Dedifferentiated amniotic fluid mesenchymal stem cell (primary cell): ENCODE measurements at regions not wholly inside any gene's neighbourhood (a gene's known extent, or its start where the extent isn't known, plus 50 kb on each side); places are given as distances from the start of the nearest gene placed in this dataset.

Experiments used
- DNase-seq: peaks from one replicate; pipeline ENCODE4 v3.0.0-alpha.2; 2016; ENCODE audit errors: extremely low spot score

GRCh38 chr2:160672211-160672610, 178.6 kb upstream of the RBMS1 start:
- no peak for DNase-seq

- DNase-seq: no peak
Observed at GRCh38 chr2:160674146-160674750, 180.6 kb upstream of the RBMS1 start.

DNA sequence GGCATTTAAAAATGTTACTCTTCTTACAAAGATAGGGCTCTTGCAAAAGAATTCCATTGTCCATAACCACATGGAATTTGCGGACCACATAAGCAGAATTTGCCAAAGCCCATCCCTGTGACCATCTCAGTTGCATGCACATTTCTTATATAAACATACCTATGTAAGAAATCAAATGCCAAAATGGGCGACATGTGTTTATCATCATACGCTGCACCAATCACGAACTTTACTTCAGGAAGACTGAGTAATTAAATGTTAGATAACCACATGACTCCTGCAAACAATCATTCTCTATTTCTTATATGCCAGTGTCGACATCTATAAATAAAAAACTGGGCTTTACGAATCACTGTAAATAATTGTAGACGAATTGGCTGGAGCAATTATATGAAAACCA, 186.1 kb upstream of the RBMS1 start:
- DNase-seq: no peak

- no peak for DNase-seq
Observed at GRCh38 chr2:160680294-160680693, 186.7 kb upstream of the RBMS1 start.

DNA sequence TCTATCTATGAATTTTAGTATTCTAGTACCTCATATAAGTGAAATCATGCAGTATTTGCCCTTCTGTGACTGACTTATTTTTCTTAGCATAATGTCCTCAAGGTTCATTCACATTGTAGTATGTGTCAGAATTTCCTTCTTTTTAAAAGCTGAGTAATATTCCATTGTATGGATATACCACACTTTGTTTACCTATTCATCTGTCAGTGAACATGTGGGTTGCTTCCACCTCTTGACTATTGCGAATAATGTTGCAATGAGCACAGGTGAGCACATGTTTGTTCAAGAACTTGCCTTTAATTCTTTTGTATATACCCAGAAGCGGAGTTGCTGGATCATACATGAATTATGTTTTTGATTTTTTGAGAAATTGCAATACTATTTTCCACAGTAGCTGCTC, 187.4 kb upstream of the RBMS1 start:
- DNase-seq: no peak

DNA sequence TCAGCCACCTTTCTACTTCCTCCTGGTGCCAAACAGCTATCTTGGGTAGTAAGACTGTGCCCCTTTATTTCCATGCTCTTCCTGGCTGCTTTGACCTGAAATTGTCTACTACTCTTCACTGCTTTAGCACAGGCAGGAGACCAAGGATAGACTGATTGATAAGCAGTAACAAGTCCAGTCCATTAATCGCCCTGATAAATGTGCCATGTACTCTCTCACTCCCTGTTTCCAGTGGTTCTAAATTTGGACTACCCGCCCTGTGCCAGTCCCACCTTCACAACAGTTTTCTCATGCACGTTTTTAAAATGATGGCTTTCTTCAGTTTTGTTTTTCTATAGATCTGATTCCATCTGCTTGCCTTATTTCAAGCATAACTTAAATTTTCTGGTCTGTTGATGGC, 189.6 kb upstream of the RBMS1 start:
- no peak for DNase-seq

- DNase-seq: no peak
Observed at GRCh38 chr2:160687629-160688028, 194.0 kb upstream of the RBMS1 start.

GRCh38 chr2:160689441-160689840, 195.8 kb upstream of the RBMS1 start:
- DNase-seq: no peak

DNA sequence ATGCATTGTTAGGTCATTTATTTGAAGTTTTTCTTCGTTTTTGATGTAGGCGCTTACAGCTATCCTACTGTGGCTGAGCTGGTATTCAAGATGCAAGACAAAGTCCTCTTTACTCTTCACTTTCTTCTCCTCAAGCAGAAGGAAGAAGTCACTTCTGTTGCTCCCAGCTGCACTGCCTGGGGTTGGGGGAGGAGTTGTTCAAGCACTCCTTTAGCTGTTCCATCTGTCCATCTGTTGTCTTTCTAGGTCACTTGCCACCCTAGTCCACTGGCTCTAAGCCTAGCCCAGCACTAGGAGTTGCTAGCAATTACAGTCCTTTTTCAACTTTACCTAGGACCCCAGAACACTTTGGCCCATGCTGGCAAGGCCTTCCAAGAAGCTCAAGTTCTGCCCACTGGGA, 200.6 kb upstream of the RBMS1 start:
- DNase-seq: no peak

DNA sequence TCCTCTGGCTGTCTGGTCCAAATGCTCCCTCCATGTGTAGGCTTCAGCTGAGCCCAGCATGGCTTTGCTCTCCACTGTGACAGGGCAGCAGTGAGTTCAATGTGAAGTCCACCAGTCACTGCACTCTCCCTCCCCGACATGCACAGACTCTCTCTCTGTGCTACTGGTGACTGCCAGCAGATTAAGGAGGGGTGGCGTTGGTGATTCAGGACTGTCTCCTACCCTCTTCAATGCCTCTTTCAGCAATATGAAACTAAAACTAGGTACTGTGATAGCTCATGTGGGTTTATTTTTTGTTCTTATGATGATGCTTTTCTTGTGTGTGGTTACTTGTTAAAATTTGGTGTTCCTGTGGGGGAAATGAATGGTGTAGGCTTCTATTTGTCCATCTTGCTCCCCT, 201.0 kb upstream of the RBMS1 start:
- no peak for DNase-seq

GRCh38 chr2:160695402-160696086, 201.9 kb upstream of the RBMS1 start:
- no peak for DNase-seq

GRCh38 chr2:160696087-160696452, 202.5 kb upstream of the RBMS1 start:
- DNase-seq: no peak

DNA sequence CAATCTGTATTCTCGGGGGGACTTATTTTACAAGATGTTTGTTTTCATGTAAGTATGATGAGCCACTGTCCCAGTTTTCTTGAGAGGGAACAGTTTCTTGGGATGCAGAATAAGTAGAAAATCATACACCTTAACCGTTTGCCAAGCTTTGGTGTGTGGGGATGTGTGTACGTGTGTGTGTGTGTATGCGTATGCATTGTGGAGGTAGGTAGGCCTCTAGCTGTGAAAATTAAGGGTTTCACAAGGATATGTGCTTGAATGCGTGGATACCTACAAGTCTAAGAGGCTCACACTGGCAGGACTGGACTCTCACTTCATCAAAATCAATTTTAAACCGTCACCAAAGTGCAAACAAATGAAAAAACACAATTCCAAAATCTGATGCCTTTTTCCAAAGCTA, 204.2 kb upstream of the RBMS1 start:
- no peak for DNase-seq

DNA sequence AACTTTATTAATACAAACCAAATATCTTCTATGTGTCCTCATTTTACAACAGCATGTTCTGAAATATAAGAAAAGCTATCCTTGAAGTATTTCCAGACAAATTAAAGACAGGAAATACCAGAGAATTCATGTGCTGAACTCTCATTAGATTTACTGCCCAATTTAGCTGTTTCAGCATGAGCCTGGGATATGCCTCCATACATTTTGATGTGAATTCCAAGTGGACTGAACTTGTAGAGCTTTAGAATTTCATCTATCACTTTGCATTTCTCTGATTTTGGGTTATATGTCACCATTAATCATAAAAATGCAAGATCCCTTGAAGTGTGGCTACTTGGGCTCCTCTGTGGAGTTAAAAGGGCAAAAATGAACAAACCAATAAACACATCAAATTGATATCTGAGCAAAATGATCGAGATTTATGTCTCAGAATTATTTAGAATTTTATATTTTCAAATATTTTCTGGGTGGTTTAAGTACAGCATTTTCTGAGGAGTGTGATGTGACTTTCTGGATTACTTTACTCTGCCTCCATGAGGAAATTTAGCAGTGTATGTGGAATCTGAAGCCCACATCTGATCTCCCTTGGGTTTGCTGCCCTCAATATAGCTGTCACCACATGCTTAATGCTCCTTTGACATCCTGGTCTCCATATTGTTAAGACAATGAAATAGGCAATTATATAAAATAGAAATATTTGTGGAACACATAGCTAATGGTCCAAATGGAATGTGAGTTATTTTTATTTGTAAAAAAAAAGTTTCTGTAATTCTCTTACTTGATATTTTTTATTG, 206.6 kb upstream of the RBMS1 start:
- no peak for DNase-seq

GRCh38 chr2:160701822-160702221, 208.2 kb upstream of the RBMS1 start:
- no peak for DNase-seq

DNA sequence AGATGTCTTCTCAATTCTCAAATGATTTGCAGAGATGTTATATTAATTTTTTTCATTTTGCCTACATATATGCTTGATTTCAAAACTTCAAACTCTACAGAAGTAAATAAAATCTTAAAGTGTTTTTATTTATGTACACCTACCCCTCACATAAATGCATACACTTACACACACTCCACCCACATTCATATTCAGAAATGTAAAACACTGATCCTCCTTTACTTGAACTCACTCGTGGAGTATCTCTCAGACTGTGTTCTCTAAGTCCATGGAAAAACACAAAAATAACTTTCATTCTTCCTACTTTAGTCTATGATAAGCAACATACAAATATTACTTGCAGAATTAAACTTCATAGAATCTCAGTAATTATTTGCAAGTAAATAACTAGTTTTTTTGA, 209.1 kb upstream of the RBMS1 start:
- no peak for DNase-seq

GRCh38 chr2:160703648-160704585, 210.3 kb upstream of the RBMS1 start:
- no peak for DNase-seq

- no peak for DNase-seq
Observed at GRCh38 chr2:160715428-160715827, 221.8 kb upstream of the RBMS1 start.

DNA sequence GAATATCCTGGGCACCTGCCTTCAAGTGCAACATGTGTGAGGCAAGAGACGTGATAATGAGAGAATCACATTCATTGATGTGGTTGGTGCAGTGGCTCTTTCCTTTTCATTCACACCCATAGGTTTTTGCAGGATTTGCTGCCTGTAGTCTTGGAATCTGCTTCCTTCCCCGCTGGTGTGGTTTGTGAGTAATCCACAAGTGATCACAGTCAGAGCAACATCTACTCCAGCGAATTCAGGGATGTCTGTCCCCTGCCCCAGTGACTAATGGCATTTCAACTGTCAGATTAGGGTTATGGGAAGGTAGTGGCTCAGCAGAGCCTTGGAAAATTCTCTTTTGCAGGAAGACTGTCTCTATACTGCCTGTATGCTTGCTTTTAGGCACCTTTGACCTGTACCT, 225.5 kb upstream of the RBMS1 start:
- no peak for DNase-seq

- DNase-seq: no peak
Observed at GRCh38 chr2:160720098-160720497, 226.5 kb upstream of the RBMS1 start.

DNA sequence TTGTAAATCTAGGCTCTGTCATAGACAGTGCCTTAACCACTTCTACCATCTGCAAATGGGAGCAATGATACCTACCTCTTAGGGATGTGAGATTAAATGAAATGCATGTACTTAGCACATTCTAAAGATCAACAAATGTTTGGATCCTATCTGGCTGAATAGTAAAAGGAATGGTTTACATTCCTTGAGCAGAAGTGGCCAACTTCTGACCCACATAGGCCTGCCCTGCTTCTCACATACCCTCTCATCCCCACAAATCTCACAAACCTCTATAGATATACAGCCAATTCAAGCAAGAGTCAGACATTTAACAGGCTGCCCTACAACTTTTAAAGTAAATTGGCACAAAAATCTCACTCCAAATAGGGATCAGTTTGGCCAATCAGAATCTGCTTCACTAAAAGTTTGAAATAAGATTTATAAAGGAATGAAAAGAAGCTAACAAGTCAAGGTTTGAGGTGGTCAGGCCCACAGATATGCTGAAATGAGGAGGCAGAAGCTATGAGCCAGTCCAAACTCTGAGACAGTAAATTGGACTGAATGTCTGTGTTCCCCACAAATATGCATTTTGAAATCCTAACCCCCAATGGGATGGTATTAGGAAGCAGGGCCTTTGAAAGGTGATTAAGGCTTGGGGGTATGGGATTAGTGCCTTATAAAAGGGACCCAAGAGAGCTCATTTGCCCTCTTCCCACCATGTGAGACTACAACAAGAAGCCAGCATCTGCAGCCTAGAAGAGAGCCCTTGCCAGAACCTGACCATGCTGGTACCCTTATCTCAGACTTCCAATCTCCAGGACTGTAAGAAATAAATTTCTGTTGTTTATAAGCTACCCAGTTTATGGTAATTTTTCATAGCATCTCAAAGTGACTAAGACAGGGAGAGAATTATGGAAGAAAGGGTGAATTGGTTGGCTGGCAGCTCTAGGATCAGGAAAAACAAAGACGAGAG, 227.8 kb upstream of the RBMS1 start:
- DNase-seq: no peak
